ENCODE measurements at regions not wholly inside any gene's neighbourhood (a gene's known extent, or its start where the extent isn't known, plus 50 kb on each side); places are given as distances from the start of the nearest gene placed in this dataset.

DNA sequence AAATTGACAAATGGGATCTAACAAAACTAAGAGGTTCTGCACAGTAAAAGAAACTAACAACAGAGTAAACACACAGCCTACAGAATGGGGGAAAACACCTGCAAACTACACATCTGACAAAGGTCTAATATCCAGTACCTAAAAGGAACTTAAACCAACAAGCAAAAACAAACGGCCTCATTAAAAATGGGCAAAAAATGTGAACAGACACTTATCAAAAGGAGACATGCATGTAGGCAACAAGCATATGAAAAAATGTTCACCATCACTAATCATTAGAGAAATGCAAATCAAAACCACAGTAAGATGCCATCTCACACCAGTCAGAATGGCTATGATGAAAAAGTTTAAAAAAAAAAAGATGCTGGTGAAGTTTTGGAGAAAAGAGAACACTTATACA is 197.4 kb downstream of the KBTBD2 start:
- TF ChIP-seq, protein P1, sequence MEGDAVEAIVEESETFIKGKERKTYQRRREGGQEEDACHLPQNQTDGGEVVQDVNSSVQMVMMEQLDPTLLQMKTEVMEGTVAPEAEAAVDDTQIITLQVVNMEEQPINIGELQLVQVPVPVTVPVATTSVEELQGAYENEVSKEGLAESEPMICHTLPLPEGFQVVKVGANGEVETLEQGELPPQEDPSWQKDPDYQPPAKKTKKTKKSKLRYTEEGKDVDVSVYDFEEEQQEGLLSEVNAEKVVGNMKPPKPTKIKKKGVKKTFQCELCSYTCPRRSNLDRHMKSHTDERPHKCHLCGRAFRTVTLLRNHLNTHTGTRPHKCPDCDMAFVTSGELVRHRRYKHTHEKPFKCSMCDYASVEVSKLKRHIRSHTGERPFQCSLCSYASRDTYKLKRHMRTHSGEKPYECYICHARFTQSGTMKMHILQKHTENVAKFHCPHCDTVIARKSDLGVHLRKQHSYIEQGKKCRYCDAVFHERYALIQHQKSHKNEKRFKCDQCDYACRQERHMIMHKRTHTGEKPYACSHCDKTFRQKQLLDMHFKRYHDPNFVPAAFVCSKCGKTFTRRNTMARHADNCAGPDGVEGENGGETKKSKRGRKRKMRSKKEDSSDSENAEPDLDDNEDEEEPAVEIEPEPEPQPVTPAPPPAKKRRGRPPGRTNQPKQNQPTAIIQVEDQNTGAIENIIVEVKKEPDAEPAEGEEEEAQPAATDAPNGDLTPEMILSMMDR (conservative IDR thresholded peaks at IDR 0.05; ENCODE audit: low read length) = no peak
- no peak for TF ChIP-seq EZH2phosphoT487 (IDR thresholded peaks at IDR 0.05; ENCODE audit: borderline replicate concordance)

Data from Loucy (cell line).